ENCODE measurements at regions not wholly inside any gene's neighbourhood (a gene's known extent, or its start where the extent isn't known, plus 50 kb on each side); places are given as distances from the start of the nearest gene placed in this dataset.
A peak's percentile ranks its signal among the peaks of the same experiment; 100 is the strongest.

- H3K27ac ChIP-seq = no peak overlapping the region
- 83 to 95% (median 91%) methylated on average over 3 of the region's 3 CpGs for WGBS, 4 donors
- intact Hi-C loops (cut with DNase I) = no loop called here
- no peaks in the 10 kb centered on the region for H3K36me3 ChIP-seq (replicated peaks in 1 of 2)
- no peak overlapping the region for H3K4me3 ChIP-seq
- H3K4me1 ChIP-seq (replicated peaks in 1 of 2) = no peaks in the 10 kb centered on the region
- H3K9me3 ChIP-seq (replicated peaks in 1 of 3) = no peaks in the 10 kb centered on the region
- TF ChIP-seq POLR2A (IDR thresholded peaks at IDR 0.05) (no peak), CTCF (IDR thresholded peaks at IDR 0.05) (no peak)
- no peak for DNase-seq
- no peaks in the 10 kb centered on the region for H3K27me3 ChIP-seq
Observed at GRCh38 chr20:19826179-19826914, 68.3 kb downstream of the RIN2 start.

GRCh38 chr20:19827818-19828217 lies 69.8 kb downstream of the RIN2 start:
- no peaks in the 10 kb centered on the region for H3K27me3 ChIP-seq
- no peak for DNase-seq
- H3K9me3 ChIP-seq (replicated peaks in 1 of 3) = no peaks in the 10 kb centered on the region
- 72 to 92% (median 82%) methylated on average over 1 of the region's 1 CpG for WGBS, 4 donors
- intact Hi-C loops (cut with DNase I) = no loop called here
- no peaks in the 10 kb centered on the region for H3K36me3 ChIP-seq (replicated peaks in 1 of 2)
- no peak overlapping the region for H3K27ac ChIP-seq
- no peaks in the 10 kb centered on the region for H3K4me1 ChIP-seq (replicated peaks in 1 of 2)
- no peak overlapping the region for H3K4me3 ChIP-seq
- TF ChIP-seq CTCF (IDR thresholded peaks at IDR 0.05) = no peak
- no peak for TF ChIP-seq POLR2A (IDR thresholded peaks at IDR 0.05)

GRCh38 chr20:19828232-19828631 lies 70.2 kb downstream of the RIN2 start:
- intact Hi-C loops (cut with DNase I) = no loop called here
- Histone ChIP-seq H3K27me3 (no peaks in the 10 kb centered on the region), H3K36me3 (replicated peaks in 1 of 2) (no peaks in the 10 kb centered on the region), H3K4me3 (no peak overlapping the region), H3K9me3 (replicated peaks in 1 of 3) (no peaks in the 10 kb centered on the region), H3K27ac (no peak overlapping the region), H3K4me1 (replicated peaks in 1 of 2) (no peaks in the 10 kb centered on the region)
- 55 to 69% (median 67%) methylated on average over 4 of the region's 4 CpGs for WGBS, 4 donors
- peak in 2 of 6 experiments; percentile 23 to 27 for TF ChIP-seq CTCF (IDR thresholded peaks at IDR 0.05)
- no peak for TF ChIP-seq POLR2A (IDR thresholded peaks at IDR 0.05)
- no peak for DNase-seq

- intact Hi-C loops (cut with DNase I) = no loop called here
- Histone ChIP-seq H3K4me1 (replicated peaks in 1 of 2) (no peaks in the 10 kb centered on the region), H3K4me3 (no peak overlapping the region), H3K27me3 (no peaks in the 10 kb centered on the region), H3K27ac (no peak overlapping the region), H3K36me3 (replicated peaks in 1 of 2) (no peaks in the 10 kb centered on the region), H3K9me3 (replicated peaks in 1 of 3) (no peaks in the 10 kb centered on the region)
- no peak for TF ChIP-seq CTCF (IDR thresholded peaks at IDR 0.05)
- no peak for DNase-seq
- WGBS, 4 donors = 73 to 90% (median 86%) methylated on average over 1 to 2 of the region's 2 CpGs
Observed at GRCh38 chr20:19830211-19830785, 72.2 kb downstream of the RIN2 start.

All from adrenal gland (tissue), 9 donors.